IMR-90 (cell line): ENCODE measurements at regions not wholly inside any gene's neighbourhood (a gene's known extent, or its start where the extent isn't known, plus 50 kb on each side); places are given as distances from the start of the nearest gene placed in this dataset.

Experiments
- ATAC-seq: fragments of 200-7000 bp; cut with Tn5 transposase; 2 replicates; pipeline ENCODE4 v1.9.1; 2020; ENCODE audit warnings: low read depth, mild to moderate bottlenecking, moderate library complexity
- BruUV-seq: library from RNA; stranded (reverse); fragments of 400-500 nt; replicated peaks from 2 replicates; lab custom pipeline; 2021; lab: Mats Ljungman, UMichigan
- CTCF ChIA-PET: fragments of 300-600 bp; formaldehyde crosslinking; extraction: SDS; loops from one replicate; lab custom pipeline; 2021; ENCODE audit warnings: antibody characterized with exemption; lab: Yijun Ruan, JAX
- POLR2A ChIA-PET: fragments of 300-600 bp; sonication (Branson Sonifier 250); formaldehyde crosslinking; loops from one replicate; lab custom pipeline; 2022; ENCODE audit warnings: antibody characterized with exemption; ENCODE audit not compliant: unreplicated experiment; lab: Charles Lee
- DNase-seq: peaks from one replicate; pipeline ENCODE4 v3.0.0; 2013
- H2AFZ ChIP-seq: replicated peaks from 2 replicates; pipeline ENCODE3; 2013; ENCODE audit warnings: low read length, mild to moderate bottlenecking; ENCODE audit not compliant: poor library complexity
- H2AK5ac ChIP-seq: 2 replicates; pipeline ENCODE4 v1.6.1; 2013; ENCODE audit warnings: low read depth, low read length, inconsistent platforms
- H2AK9ac ChIP-seq: replicated peaks from 2 replicates; pipeline ENCODE3; 2013; ENCODE audit warnings: mild to moderate bottlenecking, low read depth, low read length, moderate library complexity; ENCODE audit not compliant: poor library complexity
- H2BK120ac ChIP-seq: 2 replicates; pipeline ENCODE4 v1.6.1; 2013; ENCODE audit warnings: low read depth, low read length, inconsistent platforms
- H2BK15ac ChIP-seq: 3 replicates; pipeline ENCODE4 v1.6.1; 2013; ENCODE audit warnings: low read depth, low read length, inconsistent platforms
- H2BK20ac ChIP-seq: 2 replicates; pipeline ENCODE4 v1.6.1; 2013; ENCODE audit warnings: low read depth, mild to moderate bottlenecking, inconsistent platforms, low read length, moderate library complexity
- H2BK5ac ChIP-seq: 2 replicates; pipeline ENCODE4 v1.6.1; 2013; ENCODE audit warnings: mild to moderate bottlenecking, low read depth, low read length, inconsistent platforms; ENCODE audit not compliant: poor library complexity, severe bottlenecking
- H3K14ac ChIP-seq: replicated peaks from 2 replicates; pipeline ENCODE4 v1.6.1; 2013; ENCODE audit warnings: low read depth, low read length, inconsistent platforms
- H3K18ac ChIP-seq: 2 replicates; pipeline ENCODE4 v1.6.1; 2013; ENCODE audit warnings: low read depth, low read length, control low read depth
- H3K23ac ChIP-seq: 2 replicates; pipeline ENCODE4 v1.6.1; 2013; ENCODE audit warnings: low read depth, low read length, inconsistent platforms
- H3K27ac ChIP-seq: 2 replicates; pipeline ENCODE4 v1.5.1; 2013; ENCODE audit warnings: mild to moderate bottlenecking, control low read depth, low read length; ENCODE audit not compliant: insufficient read depth
- H3K27me3 ChIP-seq: 2 replicates; pipeline ENCODE4 v1.6.1; 2013; ENCODE audit warnings: low read length; ENCODE audit not compliant: control insufficient read depth, insufficient read depth
- H3K36me3 ChIP-seq: 2 replicates; pipeline ENCODE4 v1.6.1; 2013; ENCODE audit warnings: low read length, mixed read lengths; ENCODE audit not compliant: control insufficient read depth, insufficient read depth
- H3K4ac ChIP-seq: 2 replicates; pipeline ENCODE4 v1.6.1; 2013; ENCODE audit warnings: low read depth, low read length, inconsistent platforms
- H3K4me1 ChIP-seq: 2 replicates; pipeline ENCODE4 v1.6.1; 2013; ENCODE audit warnings: low read length, mixed read lengths; ENCODE audit not compliant: control insufficient read depth, insufficient read depth
- H3K4me2 ChIP-seq: 2 replicates; pipeline ENCODE4 v1.6.1; 2013; ENCODE audit warnings: low read depth, mild to moderate bottlenecking, control low read depth, low read length, moderate library complexity
- H3K4me3 ChIP-seq: 2 replicates; pipeline ENCODE4 v1.5.1; 2013; ENCODE audit warnings: low read depth, mild to moderate bottlenecking, control low read depth, low read length, moderate library complexity; ENCODE audit not compliant: insufficient read depth
- H3K56ac ChIP-seq: 2 replicates; pipeline ENCODE4 v1.6.1; 2013; ENCODE audit warnings: low read length, inconsistent platforms; ENCODE audit not compliant: insufficient read depth; ENCODE audit errors: extremely low read depth
- H3K79me1 ChIP-seq, 2 experiments: 2 replicates each; pipeline ENCODE4 v1.6.1; 2013; ENCODE audit warnings: low read length in 2 of 2, inconsistent platforms in 1 of 2, low read depth in 1 of 2
- H3K9ac ChIP-seq: 2 replicates; pipeline ENCODE4 v1.6.1; 2013; ENCODE audit warnings: low read depth, low read length, control low read depth
- H3K9me1 ChIP-seq: 2 replicates; pipeline ENCODE4 v1.6.1; 2013; ENCODE audit warnings: low read length, inconsistent platforms; ENCODE audit not compliant: insufficient read depth
- H3K9me3 ChIP-seq: 2 replicates; pipeline ENCODE4 v1.6.1; 2013; ENCODE audit warnings: low read length; ENCODE audit not compliant: control insufficient read depth, insufficient read depth
- H4K20me1 ChIP-seq: 2 replicates; pipeline ENCODE4 v1.6.1; 2013; ENCODE audit warnings: low read length, inconsistent platforms; ENCODE audit not compliant: insufficient read depth
- H4K5ac ChIP-seq: 2 replicates; pipeline ENCODE4 v1.6.1; 2013; ENCODE audit warnings: mild to moderate bottlenecking, low read depth, low read length, control low read depth
- H4K8ac ChIP-seq, 2 experiments: 2 replicates each; pipeline ENCODE4 v1.6.1; 2013; ENCODE audit warnings: low read depth in 2 of 2, low read length in 2 of 2, control low read depth in 1 of 2, inconsistent platforms in 1 of 2
- H4K91ac ChIP-seq: 2 replicates; pipeline ENCODE4 v1.6.1; 2013; ENCODE audit warnings: low read depth, low read length, inconsistent platforms; ENCODE audit not compliant: insufficient read depth
- SMC3 ChIP-seq: fragments of 150-350 bp; IDR thresholded peaks from 2 replicates; pipeline ENCODE4 v1.6.1; 2016; ENCODE audit warnings: low read depth, mild to moderate bottlenecking, antibody characterized with exemption, low read length, moderate library complexity
- WGBS, 2 experiments: methylation state at CpG; one replicate each; pipeline versions ENCODE4 v1.1.5 to v1.1.7; 2013; ENCODE audit warnings: missing lambda C conversion rate in 2 of 2; ENCODE audit not compliant: insufficient read length in 1 of 2; ENCODE audit errors: extremely low coverage in 2 of 2; 5-methylcytosine and 5-hydroxymethylcytosine counted together
- dilution Hi-C: fragments of 300-500 bp; cut with HindIII; formaldehyde crosslinking; loops from one replicate; pipeline ENCODE4 v1.14.3; 2018; ENCODE audit warnings: low sequenced_read_pairs; ENCODE audit not compliant: unreplicated experiment
- in situ Hi-C: fragments of 300-500 bp; cut with MboI; formaldehyde crosslinking; loops from 3 replicates; pipeline ENCODE4 v1.14.3; 2019; ENCODE audit warnings: low sequenced_read_pairs, inconsistent platforms, mixed read lengths
- intact Hi-C: fragments of 100-400 bp; cut with micrococcal nuclease; formaldehyde crosslinking; loops from 2 replicates; pipeline ENCODE4 v1.10.0; 2022

DNA sequence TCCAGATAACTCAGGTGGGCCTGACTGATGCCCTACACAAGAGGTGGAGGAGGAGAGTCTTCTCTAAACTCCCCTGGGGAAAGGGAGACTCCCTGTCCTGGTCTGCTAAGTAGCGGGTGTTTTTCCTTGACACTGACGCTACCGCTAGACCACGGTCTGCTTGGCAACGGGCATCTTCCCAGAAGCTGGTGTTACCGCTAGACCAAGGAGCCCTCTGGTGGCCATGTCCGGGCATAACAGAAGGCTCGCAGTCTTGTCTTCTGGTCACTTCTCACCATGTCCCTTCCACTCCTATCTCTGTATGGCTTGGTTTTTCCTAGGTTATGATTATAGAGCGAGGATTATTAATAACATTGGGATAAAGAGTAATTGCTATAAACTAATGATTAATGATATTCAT, 965.5 kb downstream of the TMEM121 start:
- Histone ChIP-seq H3K36me3 (no peaks in the 10 kb centered on the region), H3K27ac (no peak overlapping the region), H4K8ac (no peak overlapping the region), H3K79me1 (no peaks in the 10 kb centered on the region), H3K4me1 (no peaks in the 10 kb centered on the region), H3K4ac (no peak overlapping the region), H3K14ac (no peak overlapping the region), H3K9me1 (no peaks in the 10 kb centered on the region), H3K23ac (no peak overlapping the region), H3K9ac (no peak overlapping the region), H3K4me2 (no peak overlapping the region), H2AK5ac (no peak overlapping the region), H2BK20ac (no peak overlapping the region), H3K9me3 (peaks cover 16% of the 10 kb centered on the region), H4K20me1 (no peaks in the 10 kb centered on the region), H3K4me3 (no peak overlapping the region), H2AFZ (no peak overlapping the region), H3K27me3 (no peaks in the 10 kb centered on the region), H4K5ac (no peak overlapping the region), H2BK120ac (no peak overlapping the region), H3K18ac (no peak overlapping the region), H2AK9ac (no peak overlapping the region), H2BK5ac (no peak overlapping the region), H3K56ac (no peak overlapping the region), H2BK15ac (no peak overlapping the region), H4K91ac (no peak overlapping the region)
- BruUV-seq: no TSS peak
- no peak for TF ChIP-seq SMC3
- ATAC-seq (no peak), DNase-seq (no peak)
- dilution Hi-C loops (no loop called here), intact Hi-C loops (no loop called here), in situ Hi-C loops (no loop called here)
- ChIA-PET CTCF (no interaction called here), POLR2A (no interaction called here)
- WGBS, 2 experiments: 73% methylated on average over 3 of the region's 9 CpGs; no CpG with 5 or more reads in 1 of the 2 experiments
